ENCODE measurements at regions not wholly inside any gene's neighbourhood (a gene's known extent, or its start where the extent isn't known, plus 50 kb on each side); places are given as distances from the start of the nearest gene placed in this dataset.

DNA sequence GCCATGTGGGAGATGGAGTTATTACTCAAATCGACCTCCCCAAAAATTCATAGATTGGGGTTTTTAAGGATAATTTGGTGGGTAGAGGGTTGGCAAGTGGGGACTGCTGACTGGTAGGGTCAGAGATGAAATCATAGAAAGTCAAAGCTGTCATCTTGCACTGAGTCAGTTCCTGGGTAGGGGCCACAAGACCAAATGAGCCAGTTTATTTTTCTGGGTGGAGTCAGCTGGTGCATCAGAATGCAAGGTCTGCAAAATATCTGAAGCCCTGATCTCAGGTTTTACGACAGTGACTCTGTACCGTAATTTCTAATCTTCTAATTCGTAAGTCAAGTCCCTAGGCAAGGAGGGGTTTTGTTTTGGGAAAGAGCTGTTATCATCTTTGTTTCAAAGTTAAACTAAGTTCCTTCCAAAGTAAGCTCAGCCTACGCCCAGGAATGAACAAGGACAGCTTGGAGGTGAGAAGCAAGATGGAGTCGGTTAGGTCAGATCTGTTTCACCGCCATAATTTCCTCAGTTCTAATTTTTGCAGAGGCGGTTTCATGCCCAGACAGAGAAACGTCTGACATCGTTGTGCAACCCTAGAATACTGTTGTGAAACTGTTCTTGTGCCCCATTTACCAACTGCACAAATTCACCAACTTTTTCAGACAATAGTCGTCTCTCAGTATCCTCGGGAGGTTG is 104.5 kb upstream of the SFSWAP start:
- TF ChIP-seq POLR2A (IDR thresholded peaks at IDR 0.05), result no peak
- TF ChIP-seq, protein P1, sequence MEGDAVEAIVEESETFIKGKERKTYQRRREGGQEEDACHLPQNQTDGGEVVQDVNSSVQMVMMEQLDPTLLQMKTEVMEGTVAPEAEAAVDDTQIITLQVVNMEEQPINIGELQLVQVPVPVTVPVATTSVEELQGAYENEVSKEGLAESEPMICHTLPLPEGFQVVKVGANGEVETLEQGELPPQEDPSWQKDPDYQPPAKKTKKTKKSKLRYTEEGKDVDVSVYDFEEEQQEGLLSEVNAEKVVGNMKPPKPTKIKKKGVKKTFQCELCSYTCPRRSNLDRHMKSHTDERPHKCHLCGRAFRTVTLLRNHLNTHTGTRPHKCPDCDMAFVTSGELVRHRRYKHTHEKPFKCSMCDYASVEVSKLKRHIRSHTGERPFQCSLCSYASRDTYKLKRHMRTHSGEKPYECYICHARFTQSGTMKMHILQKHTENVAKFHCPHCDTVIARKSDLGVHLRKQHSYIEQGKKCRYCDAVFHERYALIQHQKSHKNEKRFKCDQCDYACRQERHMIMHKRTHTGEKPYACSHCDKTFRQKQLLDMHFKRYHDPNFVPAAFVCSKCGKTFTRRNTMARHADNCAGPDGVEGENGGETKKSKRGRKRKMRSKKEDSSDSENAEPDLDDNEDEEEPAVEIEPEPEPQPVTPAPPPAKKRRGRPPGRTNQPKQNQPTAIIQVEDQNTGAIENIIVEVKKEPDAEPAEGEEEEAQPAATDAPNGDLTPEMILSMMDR (IDR thresholded peaks at IDR 0.05 in 4 of 5, conservative IDR thresholded peaks at IDR 0.05 in 1 of 5), result no peak
- no peak overlapping the region for H3K4me3 ChIP-seq
- DNase-seq (no peak), ATAC-seq (no peak)
- H3K4me1 ChIP-seq, result no peaks in the 10 kb centered on the region
- peaks cover 0 to 11% (median 10%) of the 10 kb centered on the region in 3 donors for H3K27me3 ChIP-seq
- intact Hi-C loops (cut with DNase I; ENCODE audit: low total_unique reads), result loop anchor here (5.0 kb wide), 1 partner anchor 226 kb away; no protein-coding TSS in a partner anchor
- H3K36me3 ChIP-seq, result no peaks in the 10 kb centered on the region
- no peak overlapping the region for H3K27ac ChIP-seq
- H3K9me3 ChIP-seq, result no peaks in the 10 kb centered on the region
- in situ Hi-C loops (cut with MboI; ENCODE audit: low sequenced_read_pairs in 4 of 4), result loop anchor here in 1 of 4 donors (25.0 kb wide), 1 partner anchor 231 kb away; the partner anchor contains the start of gene MMP17

DNA sequence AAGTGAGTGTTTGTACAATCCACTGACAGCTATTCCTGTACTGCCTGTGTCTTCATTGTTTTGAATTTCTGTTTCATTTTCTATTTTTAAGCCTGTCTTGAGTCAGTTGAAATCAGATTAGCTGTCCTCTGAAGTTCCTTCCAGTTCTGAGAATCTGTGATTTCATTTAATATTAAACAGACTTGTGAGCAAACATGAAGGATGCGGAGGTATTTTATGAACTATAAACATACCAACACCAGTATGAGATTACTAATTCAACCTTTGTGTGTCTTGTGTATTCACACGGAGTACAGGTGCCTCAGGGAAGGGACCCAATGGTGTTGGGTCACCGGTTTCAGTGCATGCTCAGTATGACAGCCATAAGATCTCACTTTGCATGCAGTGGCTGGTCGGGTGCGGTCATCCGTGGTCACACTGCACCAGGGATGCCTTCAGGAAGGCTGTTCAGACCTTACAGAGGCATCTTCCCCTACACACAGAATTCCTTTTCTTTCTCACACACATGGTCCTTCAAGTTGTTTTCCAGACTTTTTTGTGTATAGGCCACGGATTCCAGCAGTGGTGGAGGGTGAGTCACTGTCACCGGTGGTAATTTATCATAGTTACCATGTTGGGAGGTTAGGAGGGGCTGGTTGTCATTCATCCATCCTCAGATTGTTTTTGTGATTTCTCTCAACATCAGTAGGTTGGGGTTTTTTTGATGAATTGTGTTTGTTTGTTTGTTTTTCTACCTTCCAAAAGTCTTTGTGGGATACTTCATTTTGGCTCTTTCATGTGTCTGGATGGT is 103.0 kb upstream of the SFSWAP start:
- no peaks in the 10 kb centered on the region for H3K4me1 ChIP-seq
- TF ChIP-seq, protein P1 (IDR thresholded peaks at IDR 0.05 in 4 of 5, conservative IDR thresholded peaks at IDR 0.05 in 1 of 5), result no peak
- TF ChIP-seq POLR2A (IDR thresholded peaks at IDR 0.05), result no peak
- ATAC-seq, result no peak

DNA sequence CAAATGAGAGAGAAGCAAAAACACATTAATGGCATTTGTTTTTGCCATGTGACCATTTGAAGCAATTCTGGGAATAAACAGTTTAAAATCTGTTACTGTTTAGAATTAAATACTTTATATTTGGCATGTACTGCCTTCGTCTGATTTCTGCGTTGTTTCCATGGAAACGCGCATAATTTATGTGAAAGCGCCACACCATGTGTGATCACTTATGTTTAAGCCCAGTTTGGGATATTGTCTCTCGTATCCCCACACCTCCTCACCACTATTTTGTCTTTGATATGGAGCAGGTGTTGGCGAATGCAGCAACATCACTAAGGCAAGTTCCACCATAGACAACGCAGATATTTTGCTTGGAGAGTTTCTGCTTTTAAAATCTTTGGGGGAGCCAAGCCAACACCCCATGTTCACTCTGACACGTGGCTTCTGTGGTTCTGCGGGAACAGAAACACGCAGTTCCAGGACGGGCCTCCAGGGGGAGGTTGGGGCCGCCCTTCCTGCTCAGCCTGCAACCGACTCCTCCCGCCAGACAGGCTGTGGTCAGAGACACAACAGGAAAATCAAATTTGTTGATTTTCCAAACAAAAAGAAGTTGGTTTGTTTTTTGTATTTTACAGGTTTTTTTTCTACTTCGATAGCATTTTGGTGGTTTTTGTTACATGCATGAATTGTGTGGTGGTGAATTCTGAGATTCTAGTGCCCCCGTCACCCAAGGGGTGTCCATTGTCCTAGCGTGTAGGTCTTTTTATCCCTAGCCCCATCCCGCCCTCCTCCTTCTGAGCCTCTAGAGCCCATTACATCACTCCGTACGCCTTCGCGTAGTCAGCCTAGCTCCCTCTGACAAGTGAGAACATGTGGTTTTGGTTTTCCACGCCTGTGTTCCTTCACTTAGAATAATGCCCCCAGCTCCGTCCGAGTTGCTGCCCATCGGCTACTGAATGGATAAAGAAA is 101.9 kb upstream of the SFSWAP start:
- no peak for TF ChIP-seq POLR2A (IDR thresholded peaks at IDR 0.05)
- TF ChIP-seq, protein P1 (IDR thresholded peaks at IDR 0.05 in 4 of 5, conservative IDR thresholded peaks at IDR 0.05 in 1 of 5), result peak; percentile 43 to 75 (median 61)
- intact Hi-C loops (cut with DNase I; ENCODE audit: low total_unique reads), result loop anchor here (5.0 kb wide), 1 partner anchor 223 kb away; no protein-coding TSS in a partner anchor
- no peak overlapping the region for H3K27ac ChIP-seq

More for the DNA sequence above, 103.0 kb upstream of the SFSWAP start:
- in situ Hi-C loops (cut with MboI; ENCODE audit: low sequenced_read_pairs in 4 of 4) (loop anchor here in 1 of 4 donors (25.0 kb wide), 1 partner anchor 229 kb away; the partner anchor contains the start of gene MMP17), intact Hi-C loops (cut with DNase I; ENCODE audit: low total_unique reads) (loop anchor here (5.0 kb wide), 1 partner anchor 224 kb away; no protein-coding TSS in a partner anchor)
- no peak for DNase-seq
- H3K27ac ChIP-seq, result no peak overlapping the region
- H3K9me3 ChIP-seq, result no peaks in the 10 kb centered on the region
- no peaks in the 10 kb centered on the region for H3K36me3 ChIP-seq
- H3K4me3 ChIP-seq, result no peak overlapping the region
- peaks cover 2 to 11% (median 10%) of the 10 kb centered on the region in 3 donors for H3K27me3 ChIP-seq

DNA sequence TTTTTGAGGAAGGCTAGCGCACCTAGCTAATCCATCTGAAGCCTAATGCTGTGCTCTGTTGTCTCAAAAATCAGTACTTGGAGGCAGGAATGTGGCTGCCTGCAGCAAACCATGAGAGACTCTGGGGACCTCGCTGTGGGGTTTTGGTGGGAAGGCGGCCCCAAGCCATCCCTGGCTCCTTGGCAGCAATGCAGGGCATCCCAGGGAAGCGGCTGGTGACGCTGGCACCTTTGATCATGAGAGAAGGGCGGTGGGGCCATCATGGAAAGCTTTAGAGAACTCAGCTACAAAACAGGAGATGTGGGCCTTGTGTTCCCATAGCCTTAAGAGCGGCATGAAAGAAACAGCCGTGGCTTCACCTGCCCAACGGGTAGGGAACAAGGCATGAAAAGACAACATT is 101.1 kb upstream of the SFSWAP start:
- no peak for DNase-seq
- TF ChIP-seq POLR2A (IDR thresholded peaks at IDR 0.05), result no peak
- TF ChIP-seq, protein P1 (IDR thresholded peaks at IDR 0.05 in 4 of 5, conservative IDR thresholded peaks at IDR 0.05 in 1 of 5), result no peak

More for the DNA sequence above, 101.9 kb upstream of the SFSWAP start:
- no peaks in the 10 kb centered on the region for H3K4me1 ChIP-seq
- in situ Hi-C loops (cut with MboI; ENCODE audit: low sequenced_read_pairs in 4 of 4), result loop anchor here in 1 of 4 donors (25.0 kb wide), 1 partner anchor 228 kb away; the partner anchor contains the start of gene MMP17
- peak overlapping the region in 1 of 4 donors; percentile 32 for H3K4me3 ChIP-seq
- H3K27me3 ChIP-seq, result peaks cover 2 to 8% (median 3%) of the 10 kb centered on the region in 3 donors
- ATAC-seq, result peak; percentile 72 to 74
- DNase-seq, result peak; percentile 43 to 49
- H3K9me3 ChIP-seq, result no peaks in the 10 kb centered on the region
- no peaks in the 10 kb centered on the region for H3K36me3 ChIP-seq

More for the DNA sequence above, 101.1 kb upstream of the SFSWAP start:
- no peaks in the 10 kb centered on the region for H3K36me3 ChIP-seq
- no peaks in the 10 kb centered on the region for H3K4me1 ChIP-seq
- in situ Hi-C loops (cut with MboI; ENCODE audit: low sequenced_read_pairs in 4 of 4), result loop anchor here in 1 of 4 donors (25.0 kb wide), 1 partner anchor 228 kb away; the partner anchor contains the start of gene MMP17
- H3K27ac ChIP-seq, result no peak overlapping the region
- intact Hi-C loops (cut with DNase I; ENCODE audit: low total_unique reads), result loop anchor here (5.0 kb wide), 1 partner anchor 223 kb away; no protein-coding TSS in a partner anchor
- H3K27me3 ChIP-seq, result peaks cover 0 to 2% (median 2%) of the 10 kb centered on the region in 3 donors
- no peaks in the 10 kb centered on the region for H3K9me3 ChIP-seq
- no peak for ATAC-seq
- H3K4me3 ChIP-seq, result no peak overlapping the region

Data from gastrocnemius medialis (tissue), 4 donors.